Mucosa of descending colon (tissue), 3 donors: ENCODE measurements at regions not wholly inside any gene's neighbourhood (a gene's known extent, or its start where the extent isn't known, plus 50 kb on each side); places are given as distances from the start of the nearest gene placed in this dataset.

Experiments used
- ATAC-seq: fragments of 200-7000 bp; cut with Tn5 transposase; one replicate; pipeline ENCODE4 v1.9.1; 2020; ENCODE audit warnings: mild to moderate bottlenecking, moderate library complexity
- DNase-seq, 3 donors: peaks; one replicate each; pipeline ENCODE4 v3.0.0-alpha.2; 2020
- H3K36me3 ChIP-seq: fragments of 200-600 bp; one replicate; pipeline ENCODE4 v1.8.0; 2021; ENCODE audit warnings: low read depth, mild to moderate bottlenecking
- H3K4me1 ChIP-seq: fragments of 200-600 bp; one replicate; pipeline ENCODE4 v1.8.0; 2021; ENCODE audit warnings: low read depth, mild to moderate bottlenecking
- H3K4me3 ChIP-seq: fragments of 200-600 bp; one replicate; pipeline ENCODE4 v1.8.0; 2021; ENCODE audit warnings: mild to moderate bottlenecking
- H3K9me3 ChIP-seq: fragments of 200-600 bp; one replicate; pipeline ENCODE4 v1.8.0; 2021; ENCODE audit warnings: mild to moderate bottlenecking
- intact Hi-C, 2 donors: fragments of 100-400 bp; cut with DNase I in 1 of 2; cut with micrococcal nuclease in 1 of 2; formaldehyde crosslinking; loops; one replicate each; pipeline versions ENCODE4 v1.11.0 to v1.11.1; 2022; cut with DNase I, micrococcal nuclease
- TF ChIP-seq, protein P1 (sequence below): fragments of 200-600 bp; IDR thresholded peaks from one replicate; pipeline ENCODE4 v1.8.0; 2022; ENCODE audit warnings: antibody characterized with exemption, mild to moderate bottlenecking
- donor health status: DM: no; HTN: no; CAD: no; lungs with moderate emphysema.
- donor health status: DM: no; HTN: no; CAD: no.
- donor health status: DM: no; HTN: yes; CAD: no.

DNA sequence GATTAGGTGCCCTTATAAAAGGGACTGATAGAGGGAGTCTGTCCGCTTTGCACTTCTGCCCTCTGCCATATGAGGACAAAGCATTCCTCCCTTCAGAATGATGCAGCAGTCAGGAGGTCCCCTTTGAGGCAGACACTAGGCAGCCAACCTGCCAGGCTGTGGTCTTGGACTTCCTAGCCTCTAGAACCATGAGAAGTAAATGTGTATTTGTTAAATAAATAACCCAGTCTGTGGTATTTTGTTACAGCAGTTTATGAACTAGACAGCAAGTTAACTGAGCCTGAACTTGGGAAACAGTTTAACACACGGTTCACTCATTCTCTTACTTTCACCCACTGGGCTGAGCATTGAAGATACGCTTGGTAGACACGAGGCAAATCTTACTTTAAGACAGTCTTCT lies 313.2 kb downstream of the UQCRFS1 start:
- TF ChIP-seq, protein P1, sequence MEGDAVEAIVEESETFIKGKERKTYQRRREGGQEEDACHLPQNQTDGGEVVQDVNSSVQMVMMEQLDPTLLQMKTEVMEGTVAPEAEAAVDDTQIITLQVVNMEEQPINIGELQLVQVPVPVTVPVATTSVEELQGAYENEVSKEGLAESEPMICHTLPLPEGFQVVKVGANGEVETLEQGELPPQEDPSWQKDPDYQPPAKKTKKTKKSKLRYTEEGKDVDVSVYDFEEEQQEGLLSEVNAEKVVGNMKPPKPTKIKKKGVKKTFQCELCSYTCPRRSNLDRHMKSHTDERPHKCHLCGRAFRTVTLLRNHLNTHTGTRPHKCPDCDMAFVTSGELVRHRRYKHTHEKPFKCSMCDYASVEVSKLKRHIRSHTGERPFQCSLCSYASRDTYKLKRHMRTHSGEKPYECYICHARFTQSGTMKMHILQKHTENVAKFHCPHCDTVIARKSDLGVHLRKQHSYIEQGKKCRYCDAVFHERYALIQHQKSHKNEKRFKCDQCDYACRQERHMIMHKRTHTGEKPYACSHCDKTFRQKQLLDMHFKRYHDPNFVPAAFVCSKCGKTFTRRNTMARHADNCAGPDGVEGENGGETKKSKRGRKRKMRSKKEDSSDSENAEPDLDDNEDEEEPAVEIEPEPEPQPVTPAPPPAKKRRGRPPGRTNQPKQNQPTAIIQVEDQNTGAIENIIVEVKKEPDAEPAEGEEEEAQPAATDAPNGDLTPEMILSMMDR: no peak
- Histone ChIP-seq H3K4me3 (no peak overlapping the region), H3K4me1 (no peaks in the 10 kb centered on the region), H3K9me3 (no peaks in the 10 kb centered on the region), H3K36me3 (no peaks in the 10 kb centered on the region)
- no peak for ATAC-seq
- intact Hi-C loops: no loop called here
- no peak for DNase-seq

DNA sequence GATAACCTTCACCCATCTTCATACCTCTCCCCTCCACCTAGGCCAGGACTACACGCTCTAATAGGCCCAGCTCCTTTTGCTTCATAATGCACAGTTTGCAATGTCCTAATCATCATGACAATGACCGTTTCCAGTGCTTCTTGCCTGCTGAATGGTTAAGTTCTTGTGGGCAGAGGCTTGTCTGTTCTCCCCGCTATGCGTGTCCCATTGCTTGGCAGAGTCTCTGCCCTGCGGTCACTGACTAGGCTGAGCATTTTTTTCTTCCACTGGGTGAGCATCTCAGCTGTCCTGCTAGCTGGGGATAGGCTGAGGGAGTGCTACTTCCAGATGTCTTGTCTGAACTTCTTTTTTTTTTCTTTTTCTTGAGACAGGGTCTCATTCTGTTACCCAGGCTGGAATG lies 314.7 kb downstream of the UQCRFS1 start:
- Histone ChIP-seq H3K36me3 (no peaks in the 10 kb centered on the region), H3K9me3 (no peaks in the 10 kb centered on the region), H3K4me3 (no peak overlapping the region), H3K4me1 (no peaks in the 10 kb centered on the region)
- DNase-seq: no peak
- intact Hi-C loops: no loop called here
- ATAC-seq: no peak
- TF ChIP-seq, protein P1: no peak

DNA sequence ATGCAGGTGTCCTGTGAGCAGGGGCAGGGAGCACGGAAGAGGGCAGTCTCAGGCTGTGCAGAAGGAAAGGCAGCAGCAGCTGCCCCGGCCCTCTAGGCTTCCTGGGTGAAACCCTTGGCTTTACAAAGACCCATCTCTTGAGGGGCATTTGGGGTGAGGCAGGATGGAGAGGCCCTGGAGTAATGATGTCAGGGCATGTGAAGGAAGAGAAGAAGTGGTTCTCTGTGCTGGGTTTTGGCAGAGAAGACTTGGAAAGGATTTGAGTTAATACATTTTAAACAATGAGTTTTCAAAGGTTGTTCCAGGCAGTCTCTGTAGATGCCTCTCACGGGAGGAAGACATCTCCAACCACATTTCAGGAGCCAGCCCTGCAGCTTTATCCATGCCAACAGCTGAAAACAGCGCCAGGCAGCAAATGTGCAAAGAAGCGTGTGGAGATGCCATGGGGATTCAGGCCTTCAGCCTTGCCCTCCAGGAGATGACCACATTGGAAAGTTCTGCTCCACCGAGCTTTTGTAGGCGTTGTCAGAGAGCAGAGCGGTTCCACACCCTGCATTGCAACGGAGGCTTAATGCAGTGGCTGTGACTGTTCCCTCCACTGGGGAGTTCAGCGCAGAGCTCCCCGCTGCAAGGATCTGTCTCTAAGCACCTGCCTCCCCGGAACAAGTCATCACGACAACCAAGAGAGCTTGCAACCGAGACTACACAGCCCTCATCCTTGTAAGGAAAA lies 322.8 kb downstream of the UQCRFS1 start:
- no peak for ATAC-seq

DNA sequence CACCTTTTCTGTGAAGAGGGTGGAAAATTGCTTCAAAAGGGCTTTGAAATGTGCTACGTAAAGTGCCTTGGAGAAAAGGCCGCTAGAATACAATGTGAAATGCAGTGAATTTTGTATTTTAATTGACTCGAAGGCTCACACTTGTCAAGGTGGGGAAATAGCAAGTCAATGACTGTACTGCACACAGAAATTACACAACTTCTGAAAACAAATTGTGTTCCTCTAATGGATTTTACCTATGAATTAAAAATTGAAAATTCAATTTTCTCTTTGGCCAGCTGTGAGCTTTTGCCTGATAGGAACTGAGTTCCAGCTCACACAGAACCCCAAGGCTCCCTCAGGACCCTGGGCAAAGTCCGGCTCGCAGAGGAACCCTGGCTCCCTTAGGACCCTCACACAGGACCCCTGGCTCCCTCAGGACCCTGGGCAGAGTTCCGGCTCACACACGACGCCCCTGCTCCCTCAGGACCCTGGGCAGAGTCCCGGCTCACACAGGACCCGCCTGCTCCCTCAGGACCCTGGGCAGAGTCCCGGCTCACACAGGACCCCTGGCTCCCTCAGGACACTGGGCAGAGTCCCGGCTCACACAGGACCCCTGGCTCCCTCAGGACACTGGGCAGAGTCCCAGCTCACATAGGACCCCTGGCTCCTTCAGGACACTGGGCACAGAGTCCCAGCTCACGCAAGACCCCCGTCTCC lies 324.9 kb downstream of the UQCRFS1 start:
- TF ChIP-seq, protein P1: no peak

More for the DNA sequence above, 322.8 kb downstream of the UQCRFS1 start:
- no peaks in the 10 kb centered on the region for H3K4me1 ChIP-seq
- intact Hi-C loops: loop anchor here in 1 of 2 donors (10.0 kb wide), 1 partner anchor 155 kb away; no protein-coding TSS in a partner anchor
- no peak for DNase-seq
- no peak overlapping the region for H3K4me3 ChIP-seq
- H3K9me3 ChIP-seq: no peaks in the 10 kb centered on the region
- H3K36me3 ChIP-seq: no peaks in the 10 kb centered on the region
- TF ChIP-seq, protein P1: no peak

DNA sequence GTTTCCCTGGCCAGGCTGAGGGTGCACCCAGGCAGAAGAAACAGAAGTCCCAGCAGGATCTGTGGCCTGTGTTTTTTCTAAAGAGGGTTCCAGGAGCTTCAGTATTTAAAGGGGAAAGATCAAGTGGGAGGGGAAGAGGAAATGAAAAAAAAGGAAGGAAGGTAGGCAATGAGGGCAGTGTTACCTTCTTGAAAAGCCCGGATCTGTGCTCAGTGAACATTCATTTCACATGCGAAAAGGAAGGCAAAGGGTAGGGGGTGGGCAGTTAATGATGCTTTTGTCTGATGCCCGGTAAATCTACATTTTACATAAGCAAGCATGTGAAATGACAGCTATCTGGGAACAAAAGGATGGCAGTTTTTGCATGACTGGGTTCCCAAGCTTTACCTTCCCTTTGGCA lies 326.2 kb downstream of the UQCRFS1 start:
- no peak for ATAC-seq
- no peaks in the 10 kb centered on the region for H3K36me3 ChIP-seq
- H3K9me3 ChIP-seq: no peaks in the 10 kb centered on the region
- DNase-seq: no peak
- intact Hi-C loops: loop anchor here in 1 of 2 donors (10.0 kb wide), 1 partner anchor 152 kb away; no protein-coding TSS in a partner anchor
- no peaks in the 10 kb centered on the region for H3K4me1 ChIP-seq
- TF ChIP-seq, protein P1: no peak
- no peak overlapping the region for H3K4me3 ChIP-seq

More for the DNA sequence above, 324.9 kb downstream of the UQCRFS1 start:
- no peaks in the 10 kb centered on the region for H3K4me1 ChIP-seq
- intact Hi-C loops: loop anchor here in 1 of 2 donors (10.0 kb wide), 1 partner anchor 153 kb away; no protein-coding TSS in a partner anchor
- no peak for DNase-seq
- no peaks in the 10 kb centered on the region for H3K36me3 ChIP-seq
- ATAC-seq: no peak
- H3K4me3 ChIP-seq: no peak overlapping the region
- H3K9me3 ChIP-seq: no peaks in the 10 kb centered on the region
